ENCODE measurements at regions not wholly inside any gene's neighbourhood (a gene's known extent, or its start where the extent isn't known, plus 50 kb on each side); places are given as distances from the start of the nearest gene placed in this dataset.

DNA sequence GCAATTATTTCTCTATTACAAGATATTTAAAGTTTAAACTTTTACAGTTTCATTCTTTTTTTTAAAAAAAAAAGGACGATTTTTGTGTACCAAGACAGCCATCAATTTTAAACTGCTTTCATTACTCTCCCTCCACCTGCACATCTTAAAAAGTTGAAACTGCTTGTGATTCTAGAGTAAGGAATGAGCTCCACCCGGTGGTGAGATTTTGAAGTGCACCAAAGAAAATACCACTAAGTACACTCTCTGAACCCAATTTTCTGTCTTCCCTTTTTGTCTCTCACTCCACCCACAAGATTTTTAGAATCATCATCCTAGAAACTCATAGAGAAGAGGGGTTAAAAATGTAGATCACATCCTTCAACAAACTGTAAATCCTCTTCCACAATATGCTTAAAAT lies 91.3 kb upstream of the WDR44 start:
- H2BK120ac ChIP-seq (replicated peaks; ENCODE audit: low read depth, low read length): no peak overlapping the region
- no peak overlapping the region for H2BK15ac ChIP-seq (ENCODE audit: low read length)
- no peak overlapping the region for H4K8ac ChIP-seq (ENCODE audit: extremely low read depth, insufficient read depth, low read length)
- no peaks in the 10 kb centered on the region for H3K27me3 ChIP-seq (replicated peaks in 1 of 4; ENCODE audit: control insufficient read depth in 3 of 4, extremely low read depth in 1 of 4, insufficient read depth in 3 of 4, low read length in 3 of 4)
- FAIRE-seq (peak; percentile 32), DNase-seq (ENCODE audit: low read depth in 1 of 2, low spot score in 2 of 2) (peak in 1 of 2 experiments; percentile 68)
- TF ChIP-seq BACH1 (IDR thresholded peaks at IDR 0.05; ENCODE audit: low read length) (no peak), SIX5 (IDR thresholded peaks at IDR 0.05; ENCODE audit: low read depth, low read length) (no peak), KDM1A (IDR thresholded peaks at IDR 0.05; ENCODE audit: borderline replicate concordance, low read length) (no peak), RAD21 (IDR thresholded peaks at IDR 0.05 in 1 of 2, conservative IDR thresholded peaks at IDR 0.05 in 1 of 2; ENCODE audit: low read depth in 2 of 2, low read length in 2 of 2) (peak; percentile 68 to 71)
- TF ChIP-seq, protein P1, sequence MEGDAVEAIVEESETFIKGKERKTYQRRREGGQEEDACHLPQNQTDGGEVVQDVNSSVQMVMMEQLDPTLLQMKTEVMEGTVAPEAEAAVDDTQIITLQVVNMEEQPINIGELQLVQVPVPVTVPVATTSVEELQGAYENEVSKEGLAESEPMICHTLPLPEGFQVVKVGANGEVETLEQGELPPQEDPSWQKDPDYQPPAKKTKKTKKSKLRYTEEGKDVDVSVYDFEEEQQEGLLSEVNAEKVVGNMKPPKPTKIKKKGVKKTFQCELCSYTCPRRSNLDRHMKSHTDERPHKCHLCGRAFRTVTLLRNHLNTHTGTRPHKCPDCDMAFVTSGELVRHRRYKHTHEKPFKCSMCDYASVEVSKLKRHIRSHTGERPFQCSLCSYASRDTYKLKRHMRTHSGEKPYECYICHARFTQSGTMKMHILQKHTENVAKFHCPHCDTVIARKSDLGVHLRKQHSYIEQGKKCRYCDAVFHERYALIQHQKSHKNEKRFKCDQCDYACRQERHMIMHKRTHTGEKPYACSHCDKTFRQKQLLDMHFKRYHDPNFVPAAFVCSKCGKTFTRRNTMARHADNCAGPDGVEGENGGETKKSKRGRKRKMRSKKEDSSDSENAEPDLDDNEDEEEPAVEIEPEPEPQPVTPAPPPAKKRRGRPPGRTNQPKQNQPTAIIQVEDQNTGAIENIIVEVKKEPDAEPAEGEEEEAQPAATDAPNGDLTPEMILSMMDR (IDR thresholded peaks at IDR 0.05; ENCODE audit: control extremely low read depth in 1 of 3, insufficient read depth in 1 of 3, low read depth in 1 of 3, low read length in 3 of 3): peak in 2 of 3 experiments; percentile 32 to 48; a peak in 2 of 4 replicates
- H3K4me3 ChIP-seq (ENCODE audit: extremely low read depth in 1 of 4, insufficient read depth in 2 of 4, low read depth in 3 of 4, low read length in 4 of 4): no peak overlapping the region
- H3K4ac ChIP-seq (replicated peaks; ENCODE audit: insufficient read length, low read depth, low read length): no peak overlapping the region
- ChIA-PET CTCF (ENCODE audit: partially characterized antibody) (interaction anchor here (0.6 to 2.1 kb wide), 14 partner anchors 9 to 1766 kb away, joined by 3 to 8 read pairs (median 4); no protein-coding TSS in a partner anchor), POLR2A (ENCODE audit: partially characterized antibody) (no interaction called here)
- no peak overlapping the region for H2BK20ac ChIP-seq (ENCODE audit: low read length)
- no peaks in the 10 kb centered on the region for H3K9me3 ChIP-seq (ENCODE audit: insufficient read depth in 2 of 2, low read depth in 1 of 2, low read length in 1 of 2)
- no peaks in the 10 kb centered on the region for H3K36me3 ChIP-seq (ENCODE audit: control insufficient read depth in 2 of 4, insufficient read depth in 4 of 4, low read length in 3 of 4)
- H3K79me1 ChIP-seq (ENCODE audit: low read depth, low read length): no peaks in the 10 kb centered on the region
- H3K56ac ChIP-seq (replicated peaks; ENCODE audit: insufficient read length, low read depth, low read length): no peak overlapping the region
- no peaks in the 10 kb centered on the region for H3K23me2 ChIP-seq (ENCODE audit: low read depth, low read length)
- no peaks in the 10 kb centered on the region for H3K79me2 ChIP-seq (ENCODE audit: control insufficient read depth in 1 of 2, insufficient read depth in 2 of 2, low read length in 2 of 2)
- 6% methylated on average over 2 of the region's 2 CpGs; no CpG with 5 or more reads in 1 of the 2 experiments for WGBS, 2 experiments (ENCODE audit: extremely low coverage in 1 of 2, insufficient coverage in 1 of 2, insufficient read length in 1 of 2, insufficient replicate concordance in 2 of 2, low coverage in 1 of 2, low lambda C conversion rate in 2 of 2, missing lambda C conversion rate in 1 of 2)
- H4K20me1 ChIP-seq (replicated peaks in 1 of 2; ENCODE audit: control insufficient read depth in 1 of 2, insufficient read depth in 2 of 2, low read length in 2 of 2): no peaks in the 10 kb centered on the region
- H3K27ac ChIP-seq (ENCODE audit: low read depth, low read length): no peak overlapping the region
- H3K4me2 ChIP-seq (ENCODE audit: insufficient read depth in 1 of 2, low read depth in 2 of 2, low read length in 2 of 2): no peak overlapping the region
- no peak overlapping the region for H4K91ac ChIP-seq (replicated peaks; ENCODE audit: insufficient read length, low read length)
- no peak overlapping the region for H2AK5ac ChIP-seq (ENCODE audit: low read depth, low read length)
- no peaks in the 10 kb centered on the region for H3K4me1 ChIP-seq (replicated peaks in 1 of 4; ENCODE audit: control insufficient read depth in 3 of 4, insufficient read depth in 4 of 4, low read length in 3 of 4)
- H2BK5ac ChIP-seq (ENCODE audit: low read depth, low read length): no peak overlapping the region
- no peak overlapping the region for H3K18ac ChIP-seq (ENCODE audit: extremely low read depth, low read length)
- no peak overlapping the region for H3K9ac ChIP-seq (replicated peaks in 1 of 4; ENCODE audit: extremely low read depth in 1 of 4, low read depth in 3 of 4, low read length in 3 of 4)
- no peak overlapping the region for H2BK12ac ChIP-seq (ENCODE audit: low read depth, low read length)
- no peak overlapping the region for H2AFZ ChIP-seq (ENCODE audit: low read length)
- H3K23ac ChIP-seq (ENCODE audit: insufficient read length): no peak overlapping the region
- no peak overlapping the region for H4K5ac ChIP-seq (ENCODE audit: insufficient read length, low read depth, low read length)
- H3K14ac ChIP-seq (ENCODE audit: insufficient read length): no peak overlapping the region

Data from H1 (cell line).